ACHN (cell line): ENCODE measurements at regions not wholly inside any gene's neighbourhood (a gene's known extent, or its start where the extent isn't known, plus 50 kb on each side); places are given as distances from the start of the nearest gene placed in this dataset.
A peak's percentile ranks its signal among the peaks of the same experiment; 100 is the strongest.

Experiments used
- DNase-seq: peaks from one replicate; pipeline ENCODE4 v3.0.0-alpha.2; 2015
- in situ Hi-C: cut with HindIII; loops from 2 replicates; pipeline ENCODE4 v1.10.0; 2017; ENCODE audit warnings: low sequenced_read_pairs, low pct_ligation_motif_present, low pct_unique_long_range_greater_than_20kb

DNA sequence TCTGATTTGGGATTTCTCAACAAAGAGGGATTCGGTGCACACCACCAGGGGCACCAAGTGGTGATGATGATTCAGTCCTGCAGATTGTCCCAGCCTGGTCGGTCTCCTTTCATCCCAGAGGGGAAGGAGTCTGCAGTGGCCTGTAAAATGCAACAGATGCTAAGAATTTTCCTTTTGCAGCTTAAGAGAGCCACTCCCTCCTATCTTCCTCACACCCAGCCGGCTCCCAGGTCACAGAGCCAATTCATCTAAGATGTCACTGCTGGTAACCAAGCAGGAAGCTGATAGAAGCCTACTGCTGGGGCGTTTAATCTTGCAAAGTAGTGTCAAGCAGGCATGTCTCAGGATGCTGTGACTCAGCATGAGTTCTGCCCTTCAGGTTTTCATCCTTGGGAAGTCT, 203.8 kb upstream of the LRFN2 start:
- no peak for DNase-seq
- in situ Hi-C loops, result no loop called here

- DNase-seq, result no peak
- in situ Hi-C loops, result no loop called here
Measured at GRCh38 chr6:40788661-40789655, 201.8 kb upstream of the LRFN2 start.

DNA sequence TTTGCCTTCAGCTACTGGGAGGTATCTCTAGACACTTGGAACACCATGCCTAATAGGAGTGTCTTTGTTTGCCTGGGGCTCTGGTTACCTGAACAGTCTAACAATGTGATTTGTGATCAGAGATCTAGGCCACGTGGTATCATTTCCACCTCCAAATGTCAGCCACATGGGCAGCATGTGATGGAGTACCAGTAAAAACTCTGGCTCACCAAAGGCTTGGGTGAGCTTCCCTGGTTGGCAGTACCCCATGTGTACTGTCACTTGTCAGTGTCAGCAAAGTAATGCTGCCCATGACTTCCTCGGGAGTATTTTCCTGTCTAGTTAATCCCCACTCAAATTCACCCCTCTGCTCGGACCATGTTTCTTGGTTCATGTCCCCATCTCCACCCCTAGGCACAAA, 195.2 kb upstream of the LRFN2 start:
- in situ Hi-C loops, result no loop called here
- DNase-seq, result no peak

DNA sequence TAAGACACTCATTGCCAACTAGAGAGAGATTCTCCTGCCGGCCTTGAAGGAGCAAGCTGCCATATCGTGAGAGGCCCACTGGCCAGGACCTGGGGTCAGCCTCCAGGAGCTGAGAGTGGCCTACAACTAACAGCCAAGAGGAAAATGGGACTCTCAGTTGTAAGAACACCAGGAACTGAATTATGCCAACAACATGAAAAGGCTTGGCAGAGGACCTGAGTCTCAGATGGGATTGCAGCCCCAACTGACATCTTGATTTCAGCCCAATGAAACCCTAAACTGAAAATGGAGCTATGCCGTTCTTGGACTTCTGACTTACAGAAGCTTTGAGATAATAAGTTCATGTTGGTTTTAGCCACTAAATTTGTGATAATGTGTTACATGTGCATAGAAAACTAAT, 193.5 kb upstream of the LRFN2 start:
- in situ Hi-C loops, result no loop called here
- DNase-seq, result no peak

DNA sequence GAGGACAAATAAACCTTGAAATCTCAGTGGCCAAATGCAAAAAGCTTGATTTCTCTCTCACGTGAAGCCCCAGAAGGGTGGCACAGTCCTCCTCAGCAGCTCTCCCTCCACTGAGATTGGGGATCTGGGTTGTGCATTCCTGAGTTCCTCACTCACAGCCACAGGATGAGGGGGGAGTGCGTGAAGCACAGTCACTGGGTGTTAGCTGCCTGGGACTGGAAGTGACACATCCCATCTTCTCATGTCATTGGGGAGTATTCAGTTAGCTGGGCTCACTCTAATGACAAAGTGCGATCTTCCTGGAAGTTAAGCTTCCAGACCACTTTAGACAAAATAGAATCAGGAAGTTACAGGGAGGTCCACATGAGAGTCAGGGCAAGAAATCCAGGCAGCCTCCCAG, 192.2 kb upstream of the LRFN2 start:
- in situ Hi-C loops, result no loop called here

DNA sequence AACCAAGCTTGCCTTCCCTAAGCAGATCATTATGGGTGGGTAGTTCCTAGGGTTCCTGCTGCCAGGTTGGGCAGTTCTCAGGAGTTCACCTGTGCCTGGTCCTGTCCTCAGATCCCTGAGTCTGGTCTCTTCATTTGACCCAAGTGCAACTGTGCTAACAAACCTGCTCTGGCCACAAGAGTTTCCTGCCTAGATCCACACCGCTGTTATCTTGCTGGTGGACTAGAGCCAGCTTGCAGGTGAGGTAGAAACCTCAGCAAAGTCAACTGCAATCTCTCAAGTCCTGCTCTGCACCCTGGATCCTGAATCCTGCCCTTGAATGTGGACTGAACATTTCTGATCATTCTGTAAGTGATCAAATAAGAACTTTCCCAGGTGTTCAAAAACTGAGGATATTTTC, 191.8 kb upstream of the LRFN2 start:
- DNase-seq, result no peak
- in situ Hi-C loops, result no loop called here

More for the DNA sequence above, 192.2 kb upstream of the LRFN2 start:
- peak; percentile 72 for DNase-seq

GRCh38 chr6:40778196-40778595, 191.0 kb upstream of the LRFN2 start:
- DNase-seq, result peak; percentile 64
- in situ Hi-C loops, result no loop called here

- in situ Hi-C loops, result no loop called here
- no peak for DNase-seq
Measured at GRCh38 chr6:40774932-40775331, 187.8 kb upstream of the LRFN2 start.

DNA sequence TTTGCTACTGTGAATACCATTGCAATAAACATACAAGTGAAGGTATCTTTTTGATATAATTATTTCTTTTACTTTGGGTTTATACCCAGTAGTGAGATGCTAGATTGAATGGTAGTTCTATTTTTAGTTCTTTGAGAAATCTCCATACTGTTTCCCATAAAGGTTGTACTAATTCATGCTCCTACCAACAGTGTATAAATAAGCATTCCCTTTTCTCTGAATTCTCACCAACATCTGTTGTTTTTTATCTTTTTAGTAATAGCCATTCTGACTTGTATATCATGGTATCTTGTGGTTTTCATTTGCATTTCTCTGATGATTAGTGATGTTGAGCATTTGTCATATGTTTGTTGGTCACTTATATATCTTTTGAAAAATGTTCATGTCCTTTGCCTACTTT, 183.6 kb upstream of the LRFN2 start:
- DNase-seq, result no peak
- in situ Hi-C loops, result no loop called here

DNA sequence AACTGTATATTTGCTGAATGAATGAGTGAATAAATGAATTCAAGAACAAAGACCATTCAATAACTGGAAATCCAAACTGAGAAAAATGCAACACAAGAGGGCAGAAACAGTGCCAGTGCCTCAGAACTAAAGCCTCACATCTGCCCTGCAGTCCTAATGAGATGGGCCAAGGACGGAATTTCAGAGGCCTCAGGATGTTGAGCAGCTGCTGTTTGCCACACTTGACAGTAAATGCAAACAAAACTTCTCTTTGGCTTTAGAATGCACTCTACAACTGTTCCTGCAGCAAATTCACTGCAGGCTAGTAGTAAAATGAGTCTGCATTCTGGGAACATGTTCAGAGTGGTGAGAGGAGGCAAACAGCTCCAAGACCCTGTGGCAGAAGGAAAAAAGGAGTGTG, 177.6 kb upstream of the LRFN2 start:
- in situ Hi-C loops, result no loop called here
- no peak for DNase-seq

GRCh38 chr6:40762981-40763380, 175.8 kb upstream of the LRFN2 start:
- in situ Hi-C loops, result no loop called here

DNA sequence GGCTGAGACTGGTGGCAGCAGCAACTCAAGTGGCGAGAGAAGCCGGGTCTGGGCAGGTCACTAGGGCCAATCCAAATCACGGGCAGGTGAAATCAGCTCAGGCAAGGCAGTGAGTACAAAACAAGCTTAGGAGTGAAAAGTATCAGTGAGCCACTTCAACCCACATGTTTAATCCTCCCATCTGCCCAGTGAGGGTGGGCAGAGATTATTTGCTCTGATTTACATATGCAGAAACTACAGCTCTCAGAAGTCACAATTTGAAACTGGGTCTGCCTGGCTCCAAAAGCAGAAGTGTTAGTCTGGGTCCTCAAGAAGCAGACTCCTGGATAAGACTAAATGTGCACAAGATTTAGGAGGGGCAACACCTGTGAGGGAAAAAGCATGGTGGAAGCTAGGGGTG, 173.7 kb upstream of the LRFN2 start:
- DNase-seq, result no peak
- in situ Hi-C loops, result no loop called here

More at GRCh38 chr6:40762981-40763380, 175.8 kb upstream of the LRFN2 start:
- no peak for DNase-seq

DNA sequence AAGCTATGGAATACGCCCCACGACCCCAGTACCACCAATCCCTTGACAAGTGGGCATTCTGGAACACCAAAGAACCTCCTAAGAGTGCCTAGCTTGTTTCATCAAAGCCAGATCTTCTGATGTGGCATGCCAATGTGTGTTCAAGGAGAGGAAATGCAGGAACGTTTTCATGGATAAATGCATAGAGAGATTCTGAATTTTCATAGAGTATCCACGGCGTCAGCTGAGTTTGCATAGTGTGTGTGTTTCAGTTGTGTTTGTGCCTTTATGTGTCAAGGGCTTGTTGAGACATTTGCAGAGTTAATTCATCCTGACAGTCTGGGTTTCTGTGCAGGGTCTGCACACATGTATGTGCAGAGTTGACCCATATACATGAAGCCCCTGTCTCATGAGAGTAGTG, 172.7 kb upstream of the LRFN2 start:
- DNase-seq, result no peak
- in situ Hi-C loops, result no loop called here

DNA sequence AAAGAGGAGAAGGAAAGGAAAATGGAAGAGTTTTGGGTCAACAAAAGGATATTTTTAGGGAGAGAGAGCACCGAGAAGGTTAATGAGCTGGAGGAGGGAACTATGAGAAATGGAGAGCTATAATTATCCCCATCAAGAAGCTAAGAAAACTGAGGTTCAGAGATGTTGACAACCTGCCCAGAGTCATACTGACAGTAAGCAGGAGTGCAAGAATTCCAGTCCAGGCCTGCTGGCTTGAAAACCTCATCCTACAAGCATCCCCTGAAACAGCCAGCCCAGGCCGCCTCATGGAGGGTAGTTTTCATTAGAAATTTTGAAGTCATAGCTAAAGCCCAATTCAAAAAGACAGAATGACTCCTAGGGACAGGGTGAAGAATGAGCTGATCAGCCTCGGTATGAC, 172.1 kb upstream of the LRFN2 start:
- no peak for DNase-seq
- in situ Hi-C loops, result no loop called here

DNA sequence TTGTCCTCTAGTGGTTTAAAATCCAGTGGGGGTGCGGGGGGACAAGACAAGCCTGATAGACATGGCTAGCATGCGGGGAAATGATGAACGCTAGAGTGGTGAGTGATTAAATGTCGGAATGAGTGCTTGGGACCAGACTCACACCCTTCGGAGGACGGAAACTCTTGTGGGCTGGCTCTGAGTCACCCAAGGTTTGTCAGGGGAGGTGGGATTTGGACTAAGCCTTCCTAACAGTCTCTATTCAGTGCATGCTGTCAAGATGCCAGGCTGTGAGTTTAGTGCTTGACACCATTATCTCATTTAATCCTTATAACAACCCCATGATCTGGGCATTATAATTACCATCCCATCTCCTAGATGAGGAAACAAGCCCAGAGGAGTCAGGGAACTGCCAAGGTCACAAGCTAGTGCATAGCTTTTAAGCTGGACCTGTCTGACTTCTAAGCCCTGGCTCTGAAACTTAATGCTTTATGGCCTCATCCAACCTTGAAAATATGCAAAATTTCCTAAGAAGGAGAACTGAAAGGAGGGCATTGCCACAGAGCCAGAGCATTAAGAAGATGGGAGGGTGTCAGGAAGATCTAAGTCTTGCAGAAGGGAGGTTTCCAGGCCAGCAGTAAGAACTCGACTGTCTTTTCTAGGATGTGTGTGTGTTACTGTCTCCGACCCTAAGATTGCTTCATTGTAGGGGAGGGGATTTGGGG, 168.7 kb upstream of the LRFN2 start:
- peak; percentile 17 for DNase-seq
- in situ Hi-C loops, result no loop called here

GRCh38 chr6:40755046-40755681, 168.0 kb upstream of the LRFN2 start:
- peak; percentile 54 for DNase-seq
- in situ Hi-C loops, result no loop called here

GRCh38 chr6:40754461-40755045, 167.4 kb upstream of the LRFN2 start:
- DNase-seq, result no peak
- in situ Hi-C loops, result no loop called here

- in situ Hi-C loops, result no loop called here
- no peak for DNase-seq
Measured at GRCh38 chr6:40753675-40754448, 166.7 kb upstream of the LRFN2 start.
